ENCODE measurements at regions not wholly inside any gene's neighbourhood (a gene's known extent, or its start where the extent isn't known, plus 50 kb on each side); places are given as distances from the start of the nearest gene placed in this dataset.

- DNase-seq (ENCODE audit: low spot score) = no peak
Observed at GRCh38 chr21:17901458-17902079, 82.4 kb upstream of the C21orf91 start.

GRCh38 chr21:17900990-17901385 lies 81.8 kb upstream of the C21orf91 start:
- no peak for DNase-seq (ENCODE audit: low spot score)

GRCh38 chr21:17900281-17900989 lies 81.3 kb upstream of the C21orf91 start:
- no peak for DNase-seq (ENCODE audit: low spot score)

GRCh38 chr21:17889171-17889570 lies 70.0 kb upstream of the C21orf91 start:
- no peak for DNase-seq (ENCODE audit: low spot score)

- no peak for DNase-seq (ENCODE audit: low spot score)
Observed at GRCh38 chr21:17869115-17869514, 50.0 kb upstream of the C21orf91 start.

Data from umbilical cord (tissue), 1 donor.